ENCODE measurements at regions not wholly inside any gene's neighbourhood (a gene's known extent, or its start where the extent isn't known, plus 50 kb on each side); places are given as distances from the start of the nearest gene placed in this dataset.

GRCh38 chr7:109873296-109873695 is 1217.6 kb upstream of the LRRN3 start:
- H3K27ac ChIP-seq (replicated peaks) = no peak overlapping the region
- TF ChIP-seq CTCF (IDR thresholded peaks at IDR 0.05; ENCODE audit: insufficient read depth, low read length) = no peak
- H3K4me3 ChIP-seq (replicated peaks; ENCODE audit: insufficient read depth, low read length) = no peak overlapping the region
- DNase-seq (ENCODE audit: low read depth in 1 of 2, low spot score in 1 of 2) = no peak
- no peaks in the 10 kb centered on the region for H3K27me3 ChIP-seq (ENCODE audit: insufficient read depth, poor library complexity, severe bottlenecking)

- DNase-seq (ENCODE audit: low read depth in 1 of 2, low spot score in 1 of 2) = no peak
- Histone ChIP-seq H3K27ac (replicated peaks) (no peak overlapping the region), H3K27me3 (ENCODE audit: insufficient read depth, poor library complexity, severe bottlenecking) (no peaks in the 10 kb centered on the region), H3K4me3 (replicated peaks; ENCODE audit: insufficient read depth, low read length) (no peak overlapping the region)
- TF ChIP-seq GABPA (IDR thresholded peaks at IDR 0.05; ENCODE audit: low read depth) = no peak
- TF ChIP-seq SPI1 (IDR thresholded peaks at IDR 0.05; ENCODE audit: borderline replicate concordance, low read depth) = no peak
- TF ChIP-seq POLR2AphosphoS5 (IDR thresholded peaks at IDR 0.05; ENCODE audit: low read depth) = no peak
- TF ChIP-seq CTCF (IDR thresholded peaks at IDR 0.05; ENCODE audit: insufficient read depth, low read length) = no peak
These were observed 1211.6 kb upstream of the LRRN3 start for GRCh38 chr7:109879287-109879828.

GRCh38 chr7:109890622-109891021 is 1200.3 kb upstream of the LRRN3 start:
- Histone ChIP-seq H3K27ac (replicated peaks) (no peak overlapping the region), H3K4me3 (replicated peaks; ENCODE audit: insufficient read depth, low read length) (no peak overlapping the region), H3K27me3 (ENCODE audit: insufficient read depth, poor library complexity, severe bottlenecking) (no peaks in the 10 kb centered on the region)
- DNase-seq (ENCODE audit: low read depth in 1 of 2, low spot score in 1 of 2) = no peak
- TF ChIP-seq SPI1 (IDR thresholded peaks at IDR 0.05; ENCODE audit: borderline replicate concordance, low read depth) (no peak), REST (IDR thresholded peaks at IDR 0.05; ENCODE audit: insufficient replicate concordance, low read depth) (no peak), POLR2AphosphoS5 (IDR thresholded peaks at IDR 0.05; ENCODE audit: low read depth) (no peak), GABPA (IDR thresholded peaks at IDR 0.05; ENCODE audit: low read depth) (no peak), CTCF (IDR thresholded peaks at IDR 0.05; ENCODE audit: insufficient read depth, low read length) (no peak)

- Histone ChIP-seq H3K27ac (replicated peaks) (no peak overlapping the region), H3K4me3 (replicated peaks; ENCODE audit: insufficient read depth, low read length) (no peak overlapping the region), H3K27me3 (ENCODE audit: insufficient read depth, poor library complexity, severe bottlenecking) (no peaks in the 10 kb centered on the region)
- TF ChIP-seq CTCF (IDR thresholded peaks at IDR 0.05; ENCODE audit: insufficient read depth, low read length) (no peak), GABPA (IDR thresholded peaks at IDR 0.05; ENCODE audit: low read depth) (no peak), SPI1 (IDR thresholded peaks at IDR 0.05; ENCODE audit: borderline replicate concordance, low read depth) (no peak), REST (IDR thresholded peaks at IDR 0.05; ENCODE audit: insufficient replicate concordance, low read depth) (no peak), POLR2AphosphoS5 (IDR thresholded peaks at IDR 0.05; ENCODE audit: low read depth) (no peak)
- no peak for DNase-seq (ENCODE audit: low read depth in 1 of 2, low spot score in 1 of 2)
These were observed 1197.7 kb upstream of the LRRN3 start for GRCh38 chr7:109893231-109893630.

All from HL-60 (cell line).